Mucosa of descending colon (tissue), 3 donors: ENCODE measurements at regions not wholly inside any gene's neighbourhood (a gene's known extent, or its start where the extent isn't known, plus 50 kb on each side); places are given as distances from the start of the nearest gene placed in this dataset.

ENCODE experiments used
- ATAC-seq: fragments of 200-7000 bp; cut with Tn5 transposase; one replicate; pipeline ENCODE4 v1.9.1; 2020; ENCODE audit warnings: mild to moderate bottlenecking, moderate library complexity
- DNase-seq, 3 donors: peaks; one replicate each; pipeline ENCODE4 v3.0.0-alpha.2; 2020
- H3K36me3 ChIP-seq: fragments of 200-600 bp; one replicate; pipeline ENCODE4 v1.8.0; 2021; ENCODE audit warnings: low read depth, mild to moderate bottlenecking
- H3K4me1 ChIP-seq: fragments of 200-600 bp; one replicate; pipeline ENCODE4 v1.8.0; 2021; ENCODE audit warnings: low read depth, mild to moderate bottlenecking
- H3K4me3 ChIP-seq: fragments of 200-600 bp; one replicate; pipeline ENCODE4 v1.8.0; 2021; ENCODE audit warnings: mild to moderate bottlenecking
- H3K9me3 ChIP-seq: fragments of 200-600 bp; one replicate; pipeline ENCODE4 v1.8.0; 2021; ENCODE audit warnings: mild to moderate bottlenecking
- CTCF ChIP-seq: fragments of 200-600 bp; IDR thresholded peaks from one replicate; pipeline ENCODE4 v1.8.0; 2022; ENCODE audit warnings: antibody characterized with exemption, mild to moderate bottlenecking
- intact Hi-C, 2 donors: fragments of 100-400 bp; cut with DNase I in 1 of 2; cut with micrococcal nuclease in 1 of 2; formaldehyde crosslinking; loops; one replicate each; pipeline versions ENCODE4 v1.11.0 to v1.11.1; 2022; cut with DNase I, micrococcal nuclease
- donor health status: DM: no; HTN: no; CAD: no; lungs with moderate emphysema.
- donor health status: DM: no; HTN: no; CAD: no.
- donor health status: DM: no; HTN: yes; CAD: no.

- no peak for TF ChIP-seq CTCF
- DNase-seq (no peak), ATAC-seq (no peak)
- Histone ChIP-seq H3K4me1 (no peaks in the 10 kb centered on the region), H3K4me3 (no peak overlapping the region), H3K36me3 (no peaks in the 10 kb centered on the region), H3K9me3 (no peaks in the 10 kb centered on the region)
- intact Hi-C loops, result loop anchor here in 1 of 2 donors (10.0 kb wide), 1 partner anchor 328 kb away; no protein-coding TSS in a partner anchor
Observed at GRCh38 chr12:94092516-94093241, 55.7 kb upstream of the PLXNC1 start.

GRCh38 chr12:94094700-94095099, 53.7 kb upstream of the PLXNC1 start:
- no peaks in the 10 kb centered on the region for H3K4me1 ChIP-seq
- ATAC-seq (no peak), DNase-seq (no peak)
- no peak for TF ChIP-seq CTCF
- no peaks in the 10 kb centered on the region for H3K9me3 ChIP-seq
- H3K4me3 ChIP-seq, result no peak overlapping the region
- no peaks in the 10 kb centered on the region for H3K36me3 ChIP-seq
- intact Hi-C loops, result loop anchor here in 1 of 2 donors (10.0 kb wide), 1 partner anchor 330 kb away; no protein-coding TSS in a partner anchor

- intact Hi-C loops, result loop anchor here in 1 of 2 donors (10.0 kb wide), 1 partner anchor 331 kb away; no protein-coding TSS in a partner anchor
- H3K9me3 ChIP-seq, result no peaks in the 10 kb centered on the region
- no peaks in the 10 kb centered on the region for H3K36me3 ChIP-seq
- H3K4me3 ChIP-seq, result no peak overlapping the region
- DNase-seq, result no peak
- no peak for TF ChIP-seq CTCF
- ATAC-seq, result no peak
- H3K4me1 ChIP-seq, result no peaks in the 10 kb centered on the region
Observed at GRCh38 chr12:94095618-94096017, 52.8 kb upstream of the PLXNC1 start.

GRCh38 chr12:94098466-94098865, 49.9 kb upstream of the PLXNC1 start:
- H3K36me3 ChIP-seq, result no peaks in the 10 kb centered on the region
- no peak overlapping the region for H3K4me3 ChIP-seq
- no peak for DNase-seq
- intact Hi-C loops, result loop anchor here in 1 of 2 donors (10.0 kb wide), 1 partner anchor 334 kb away; no protein-coding TSS in a partner anchor
- ATAC-seq, result no peak
- no peaks in the 10 kb centered on the region for H3K9me3 ChIP-seq
- no peaks in the 10 kb centered on the region for H3K4me1 ChIP-seq
- TF ChIP-seq CTCF, result no peak
